Muscle of back (tissue), 3 donors: ENCODE measurements at regions not wholly inside any gene's neighbourhood (a gene's known extent, or its start where the extent isn't known, plus 50 kb on each side); places are given as distances from the start of the nearest gene placed in this dataset.
A peak's percentile ranks its signal among the peaks of the same experiment; 100 is the strongest.
"Not testable (repeated sequence)": the region's sequence is repeated elsewhere in the genome, so short reads cannot be mapped to it uniquely, and the experiment has no call there.

Experiments used
- DNase-seq, 3 donors: peaks; one replicate each; pipeline versions ENCODE4 v3.0.0 to v3.0.0-alpha.2; 2013

DNA sequence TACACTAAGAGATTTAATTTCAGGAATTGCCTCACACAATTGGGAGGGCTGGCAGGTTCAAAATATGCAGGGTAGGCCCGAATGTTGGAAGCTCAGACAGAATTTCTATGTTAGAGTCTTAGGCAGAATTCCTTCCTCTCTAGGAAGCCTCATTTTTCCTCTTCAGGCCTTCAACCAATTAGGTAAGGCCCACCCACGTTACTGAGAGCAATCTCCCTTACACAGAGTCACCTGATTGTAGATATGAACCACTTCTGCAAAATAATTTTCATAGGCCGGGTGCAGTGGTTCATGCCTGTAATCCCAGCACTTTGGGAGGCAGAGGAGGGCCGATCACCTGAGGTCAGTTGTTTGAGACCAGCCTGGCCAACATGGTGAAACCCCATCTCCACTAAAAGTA, 50.2 kb upstream of the HIVEP1 start:
- DNase-seq, result no peak

DNA sequence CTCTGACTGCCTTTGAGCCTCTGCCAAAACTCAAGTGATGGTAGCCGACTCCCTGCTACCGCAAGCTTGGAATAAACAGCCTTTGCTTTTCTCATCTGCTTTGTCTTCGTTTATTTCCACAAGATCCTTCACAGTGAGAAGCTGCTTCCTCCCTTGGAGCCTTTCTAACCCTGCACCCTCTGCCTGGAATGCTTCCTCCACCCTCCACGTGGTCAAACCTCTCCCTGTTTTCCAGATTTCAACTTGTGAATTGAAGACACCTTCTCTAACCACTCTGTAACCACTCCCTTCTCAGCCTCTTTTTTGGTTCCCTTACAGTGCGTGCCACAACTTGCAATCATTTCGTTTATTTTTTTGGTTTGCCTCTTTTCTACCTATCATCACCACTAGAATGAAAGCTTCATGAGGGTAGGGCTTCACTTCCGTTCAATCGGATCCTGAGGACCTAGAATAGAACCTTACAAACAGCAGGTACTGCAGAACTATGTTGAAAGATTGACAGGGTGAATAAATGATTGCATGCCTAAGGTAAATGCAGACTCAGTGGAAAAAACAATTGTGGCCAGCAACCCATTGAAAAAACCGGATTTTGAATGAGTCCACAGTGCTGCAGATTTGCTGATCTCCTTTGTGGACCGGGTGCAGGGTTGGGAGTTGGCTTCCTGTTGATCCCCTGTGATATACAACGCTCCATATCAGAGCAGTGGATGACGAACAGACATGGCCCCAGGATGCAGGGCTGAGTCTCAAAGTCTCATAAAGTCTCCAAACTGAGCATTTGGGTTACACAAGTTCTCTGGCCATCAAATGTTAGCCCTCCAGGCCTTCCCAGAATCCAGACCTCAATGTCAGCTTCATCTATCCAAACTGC, 51.0 kb upstream of the HIVEP1 start:
- DNase-seq, result no peak

DNA sequence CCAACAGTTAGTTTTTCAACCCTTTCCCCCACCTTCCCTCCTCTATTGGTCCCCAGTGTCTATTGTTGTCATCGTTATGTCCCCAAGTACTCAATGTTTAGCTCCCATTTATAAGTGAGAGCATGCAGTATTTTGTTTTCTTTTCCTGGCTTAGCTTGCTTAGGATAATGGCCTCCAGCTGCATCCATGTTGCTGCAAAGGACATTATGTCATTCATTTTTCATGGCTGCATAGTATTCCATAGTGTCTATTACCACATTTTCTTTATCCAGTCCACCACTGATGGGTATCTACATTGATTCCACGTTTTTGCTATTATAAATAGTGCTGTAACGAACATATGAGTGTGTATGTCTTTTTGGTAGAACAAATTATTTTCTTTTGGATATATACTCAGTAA, 55.3 kb upstream of the HIVEP1 start:
- DNase-seq, result no peak

DNA sequence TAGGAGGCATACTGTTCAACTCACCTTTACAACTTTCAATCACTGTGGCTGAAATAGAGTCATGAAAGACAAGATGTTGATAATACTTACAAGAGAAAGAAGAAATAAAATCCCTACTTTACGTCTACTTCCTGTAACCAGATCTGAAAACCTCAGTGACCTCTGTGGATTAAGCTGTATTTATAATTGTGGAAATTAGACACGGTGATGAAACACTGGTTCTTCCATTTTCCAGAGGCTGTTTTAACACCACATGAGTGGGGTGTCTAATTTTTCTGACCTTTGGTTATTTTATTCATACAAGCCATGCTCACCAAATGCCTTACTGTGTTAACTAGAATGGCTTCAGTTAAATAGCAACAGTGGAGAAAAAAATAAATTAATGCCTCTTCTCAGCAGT, 58.5 kb upstream of the HIVEP1 start:
- no peak for DNase-seq

DNA sequence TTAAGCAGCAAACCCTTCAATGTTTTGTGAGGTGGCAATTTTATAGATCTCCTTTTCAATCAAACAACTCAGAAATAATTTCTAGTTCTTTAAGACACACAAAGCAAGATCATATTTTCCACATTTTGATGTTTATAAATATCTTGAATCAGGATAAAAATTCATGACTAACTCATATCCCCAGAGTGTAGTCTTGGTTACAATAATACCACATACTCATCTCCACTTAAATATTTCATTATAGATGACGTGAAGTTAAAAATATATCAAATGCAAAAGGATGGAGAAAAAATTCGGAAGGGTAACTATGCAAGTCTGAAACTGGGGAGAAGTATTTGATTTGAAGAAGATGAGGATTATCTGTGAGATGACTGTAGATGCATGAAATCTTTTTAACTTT, 59.8 kb upstream of the HIVEP1 start:
- peak; percentile 19 to 62 (median 41) for DNase-seq

DNA sequence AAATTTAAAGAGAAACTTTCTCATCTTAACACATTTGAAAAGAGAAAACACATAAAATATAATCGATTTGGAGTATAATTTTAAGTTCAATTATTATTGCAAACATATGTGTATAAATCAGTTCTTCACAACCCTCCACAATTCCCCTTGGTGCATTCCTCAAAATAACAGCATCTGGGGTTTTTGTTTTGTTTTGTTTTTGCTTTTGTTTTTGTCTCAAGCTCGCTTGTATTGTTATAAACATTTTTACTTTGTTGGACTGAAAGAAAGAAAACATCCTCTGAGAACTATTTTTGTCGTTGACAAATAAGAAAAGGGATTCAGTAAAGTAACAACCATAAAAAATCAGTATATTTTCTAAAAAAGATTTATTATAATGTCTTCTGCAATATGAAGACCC, 60.2 kb upstream of the HIVEP1 start:
- peak in 1 of 3 donors; percentile 47 for DNase-seq

DNA sequence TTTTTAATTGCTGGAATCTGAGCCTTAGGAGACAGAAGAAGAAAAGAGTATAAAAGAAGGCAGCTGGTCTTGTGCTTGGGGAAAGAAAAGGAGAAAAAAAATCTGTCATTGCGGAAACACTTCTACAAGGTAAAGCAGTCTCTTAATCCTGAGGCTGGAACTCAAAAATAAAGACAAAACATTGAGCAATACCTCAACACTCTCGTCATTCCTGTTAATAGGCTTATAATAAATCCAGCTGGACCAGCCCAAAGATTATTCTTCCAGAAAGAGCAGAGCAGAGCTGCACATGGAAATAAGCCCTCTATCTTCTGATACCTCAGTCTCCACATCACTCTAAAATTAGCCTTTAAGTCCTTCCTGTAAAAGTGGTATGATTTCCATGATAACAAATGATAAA, 62.0 kb upstream of the HIVEP1 start:
- no peak for DNase-seq

DNA sequence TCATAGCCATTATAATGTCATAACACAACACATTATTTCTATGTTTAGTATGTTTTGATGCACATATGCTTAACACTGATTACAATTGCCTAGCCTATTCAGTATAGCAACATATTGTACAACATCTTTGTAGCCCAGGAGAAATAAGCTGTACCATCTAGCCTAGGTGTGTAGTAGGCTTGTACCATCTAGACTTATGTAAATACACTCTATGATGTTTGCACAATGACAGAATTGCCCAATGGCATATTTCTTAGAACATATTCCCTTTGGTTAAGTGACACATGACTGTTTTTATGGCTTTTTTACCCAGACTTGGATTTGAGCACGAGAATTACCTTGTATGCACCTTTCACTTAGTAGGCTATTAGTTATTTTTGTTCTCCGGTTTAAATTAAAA, 64.5 kb upstream of the HIVEP1 start:
- DNase-seq, result no peak

DNA sequence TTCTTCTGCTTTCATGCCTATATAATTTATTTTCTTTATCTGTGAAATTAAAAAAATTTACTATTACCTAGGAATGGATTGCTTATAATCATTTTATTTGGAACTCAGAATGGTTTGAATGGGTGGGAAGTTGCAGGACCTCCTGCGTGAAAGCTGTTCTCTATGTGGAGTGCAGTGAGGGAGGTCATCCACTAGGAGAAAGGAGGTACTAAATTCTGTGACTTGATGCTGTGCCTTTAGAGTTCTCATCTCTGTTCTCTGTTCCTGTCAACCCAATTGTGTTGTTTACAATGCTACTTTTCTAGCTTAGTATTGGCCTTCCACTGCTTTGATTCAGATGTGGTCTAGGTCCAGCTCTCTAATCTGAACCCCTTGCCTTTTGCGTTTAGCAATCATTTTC, 65.0 kb upstream of the HIVEP1 start:
- no peak for DNase-seq

DNA sequence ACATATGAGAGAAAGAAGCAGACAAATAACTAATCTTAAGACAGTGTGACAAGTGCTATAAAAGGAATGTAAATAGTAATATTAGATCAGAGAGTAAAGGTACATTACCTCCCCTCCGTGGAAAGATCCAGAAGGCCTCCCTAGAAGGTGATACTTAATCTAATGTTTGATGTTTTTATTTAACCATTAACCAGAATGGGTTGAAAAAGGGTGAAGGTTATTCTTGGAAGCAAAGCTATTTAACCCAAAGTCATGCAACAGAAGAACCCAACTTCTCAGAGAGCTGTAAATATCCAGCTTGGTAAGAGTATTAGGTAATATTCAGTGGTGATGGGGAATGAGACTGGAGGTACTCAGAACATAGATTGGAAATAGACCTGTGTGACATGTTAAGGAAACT, 68.0 kb upstream of the HIVEP1 start:
- no peak for DNase-seq

DNA sequence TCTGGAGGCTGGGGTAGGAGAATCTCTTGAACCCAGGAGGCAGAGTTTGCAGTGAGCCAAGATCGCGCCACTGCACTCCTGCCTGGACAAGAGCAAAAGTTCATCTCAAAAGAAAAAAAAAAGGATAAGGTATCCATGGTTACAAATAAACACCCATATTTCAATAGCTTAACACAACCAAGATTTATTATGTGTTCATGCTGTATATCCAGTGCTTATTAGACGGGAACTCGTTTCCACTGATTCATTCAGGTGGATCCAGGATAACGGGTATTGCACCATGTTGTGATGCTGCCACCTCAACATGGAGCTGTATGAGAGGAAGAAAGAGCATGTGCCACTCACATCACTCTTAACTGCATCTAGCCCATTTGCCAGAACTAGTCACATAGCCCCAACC, 69.1 kb upstream of the HIVEP1 start:
- DNase-seq, result no peak

DNA sequence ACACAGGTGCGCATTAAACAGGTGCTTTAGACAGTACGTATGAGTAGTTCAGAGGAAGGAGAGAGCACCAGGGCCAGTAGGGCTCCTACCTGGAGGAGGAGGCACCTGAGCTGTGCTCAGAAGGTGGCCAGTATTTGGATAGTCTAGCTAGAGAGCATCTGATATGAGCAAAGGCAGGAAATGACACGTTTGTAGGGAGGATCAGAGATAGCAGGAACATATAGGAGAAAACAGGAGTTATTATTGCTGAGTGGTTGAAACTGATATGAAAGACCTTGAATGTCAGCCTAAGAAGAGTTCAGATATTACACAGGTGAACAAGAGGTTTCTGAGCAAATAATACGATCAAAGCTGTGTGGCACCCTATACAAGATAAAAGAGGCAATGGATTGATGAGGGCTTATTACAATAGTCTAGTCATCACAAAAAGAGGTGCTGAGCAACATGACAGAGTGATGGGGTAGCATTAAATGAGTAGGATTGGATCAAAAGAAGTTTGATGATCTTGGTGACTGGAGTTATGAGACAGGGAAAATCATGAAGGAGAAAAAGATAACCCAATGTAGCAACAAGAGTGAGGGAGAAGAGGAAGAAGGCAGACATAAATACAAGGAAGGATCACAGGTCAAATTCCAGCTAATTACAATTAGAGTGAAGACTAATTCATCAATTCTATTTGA, 69.8 kb upstream of the HIVEP1 start:
- DNase-seq, result no peak

DNA sequence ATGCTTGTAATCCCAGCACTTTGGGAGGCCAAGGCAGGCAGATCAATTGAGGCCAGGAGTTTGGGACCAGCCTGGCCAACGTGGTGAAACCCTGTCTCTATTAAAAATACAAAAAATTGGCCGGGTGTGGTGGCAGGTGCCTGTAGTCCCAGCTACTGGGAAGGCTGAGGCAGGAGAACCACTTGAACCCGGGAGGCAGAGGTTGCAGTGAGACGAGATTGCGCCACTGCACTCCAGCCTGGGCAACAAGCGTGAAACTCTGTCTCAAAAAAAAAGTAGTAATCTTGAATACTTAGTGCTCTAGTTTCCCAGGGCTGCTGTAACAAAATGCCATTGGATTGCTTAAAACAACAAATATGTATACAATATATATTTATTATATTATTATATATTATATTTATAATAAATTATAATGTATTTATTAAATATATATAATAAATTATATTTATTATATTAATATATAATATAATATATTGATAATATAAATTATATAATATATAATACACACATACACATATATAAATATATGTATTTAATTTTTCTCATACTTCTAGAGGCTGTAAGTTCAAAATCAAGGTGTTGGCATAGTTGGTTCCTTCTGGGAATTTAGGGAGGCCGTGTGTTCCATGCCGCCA, 71.5 kb upstream of the HIVEP1 start:
- DNase-seq, result not testable (repeated sequence)

DNA sequence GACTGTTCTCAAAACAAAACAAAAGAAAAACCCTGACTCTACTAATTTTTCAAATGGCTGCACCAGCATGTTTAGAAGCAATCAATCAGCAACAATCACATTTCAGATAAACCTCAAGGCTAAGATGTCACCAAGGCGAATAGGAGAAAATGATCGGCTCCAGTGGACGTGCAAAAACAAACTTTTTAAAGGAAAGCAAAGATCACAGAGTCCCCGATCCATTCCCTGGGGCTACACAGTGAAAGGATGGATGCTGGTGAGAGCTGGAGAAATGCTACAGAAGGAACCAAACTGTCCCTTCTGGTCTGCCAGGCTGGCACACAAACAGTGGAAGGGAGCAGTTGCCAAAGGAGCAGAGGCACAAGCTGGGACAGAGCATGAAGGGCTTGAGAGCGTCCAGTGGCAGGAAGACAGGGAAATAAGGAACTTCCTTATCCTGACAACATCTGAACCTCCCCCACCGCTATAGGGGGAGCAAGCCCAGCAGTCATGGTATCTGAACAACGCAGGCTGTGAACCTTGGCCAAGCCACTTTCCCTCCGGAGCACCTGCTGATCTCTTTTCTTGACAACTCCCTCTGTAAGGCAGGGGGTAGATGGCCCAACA, 73.7 kb upstream of the HIVEP1 start:
- DNase-seq, result peak in 1 of 3 donors; percentile 13

DNA sequence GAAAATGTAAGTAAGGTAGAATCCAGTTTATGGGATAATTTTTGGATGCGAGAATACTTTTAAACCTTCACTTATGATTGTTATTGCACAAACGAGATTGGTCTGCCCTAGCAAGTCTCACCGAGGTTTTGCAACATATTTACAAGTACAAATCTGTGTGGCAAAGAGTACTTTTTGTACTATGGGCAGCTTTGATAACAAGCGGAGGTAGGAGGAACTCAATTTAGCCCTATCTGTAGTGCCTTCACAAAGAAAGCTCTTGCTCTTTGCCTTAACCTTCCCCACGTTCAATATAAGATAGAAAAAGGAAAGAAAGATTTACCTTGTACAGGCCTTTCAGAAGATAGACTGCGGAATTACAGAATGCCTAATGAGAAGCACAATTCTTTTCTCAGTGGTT, 77.5 kb upstream of the HIVEP1 start:
- DNase-seq, result no peak

DNA sequence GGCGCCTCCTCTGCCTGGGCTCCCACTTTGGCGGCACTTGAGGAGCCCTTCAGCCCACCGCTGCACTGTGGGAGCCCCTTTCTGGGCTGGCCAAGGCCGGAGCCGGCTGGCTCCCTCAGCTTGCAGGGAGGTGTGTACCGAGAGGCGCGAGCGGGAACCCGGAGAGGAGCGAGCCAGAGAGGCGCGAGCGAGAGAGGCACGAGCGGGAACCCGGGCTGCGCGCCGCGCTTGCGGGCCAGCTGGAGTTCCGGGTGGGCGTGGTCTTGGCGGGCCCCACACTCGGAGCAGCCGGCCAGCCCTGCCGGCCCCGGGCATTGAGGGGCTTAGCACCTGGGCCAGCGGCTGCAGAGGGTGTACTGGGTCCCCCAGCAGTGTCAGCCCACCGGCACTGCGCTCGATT, 79.2 kb upstream of the HIVEP1 start:
- not testable (repeated sequence) for DNase-seq

DNA sequence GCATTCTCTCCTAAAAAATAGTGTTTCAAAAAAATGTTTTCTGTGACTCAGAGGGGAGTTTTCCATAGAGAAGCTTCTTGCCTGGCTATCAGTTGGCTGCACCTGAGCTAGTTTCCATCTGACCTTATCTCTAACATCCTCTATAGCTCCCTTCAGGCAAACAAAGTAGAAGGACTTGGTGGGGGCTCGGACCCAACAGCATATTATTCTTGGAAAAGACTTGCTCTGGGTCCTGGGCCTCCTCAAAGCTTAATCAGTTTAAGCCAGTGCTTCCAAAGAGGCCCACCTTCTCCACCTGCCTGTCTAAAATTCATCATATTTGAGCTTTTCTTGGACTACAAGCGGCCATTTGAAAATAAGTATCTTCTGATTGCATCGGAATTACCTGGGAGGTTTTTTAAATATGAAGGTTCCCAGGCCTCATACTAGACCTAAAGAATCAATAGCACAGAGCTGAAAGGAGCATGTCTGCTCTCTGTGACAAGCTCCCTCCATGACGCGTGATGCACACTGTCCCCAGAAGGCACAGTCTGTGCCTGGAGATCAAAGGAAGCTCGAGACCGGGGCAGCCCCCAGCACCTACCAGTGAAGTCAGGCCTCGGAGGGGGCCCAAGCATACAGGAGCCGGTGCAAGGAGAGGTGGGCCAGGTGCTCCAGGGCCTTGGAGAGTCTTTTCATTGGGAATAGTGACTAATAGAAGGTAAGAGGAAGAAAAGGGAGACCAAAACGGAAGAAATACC, 80.6 kb upstream of the HIVEP1 start:
- no peak for DNase-seq

DNA sequence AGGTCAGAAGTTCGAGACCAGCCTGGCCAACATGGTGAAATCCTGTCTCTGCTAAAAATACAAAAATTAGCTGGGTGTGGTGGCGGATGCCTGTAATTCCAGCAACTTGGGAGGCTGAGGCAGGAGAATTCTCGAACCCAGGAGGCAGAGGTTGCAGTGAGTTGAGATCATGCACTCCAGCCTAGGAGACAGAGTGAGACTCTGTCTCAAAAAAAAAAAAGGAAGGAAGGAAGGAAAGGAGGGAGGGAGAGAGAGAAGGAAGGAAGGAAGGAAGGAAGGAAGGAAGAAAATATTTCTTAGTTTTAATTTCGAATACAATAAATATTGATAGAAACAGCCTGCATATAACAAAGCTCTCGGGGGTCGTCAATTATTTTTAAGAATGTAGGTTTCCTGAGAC, 81.3 kb upstream of the HIVEP1 start:
- not testable (repeated sequence) for DNase-seq

DNA sequence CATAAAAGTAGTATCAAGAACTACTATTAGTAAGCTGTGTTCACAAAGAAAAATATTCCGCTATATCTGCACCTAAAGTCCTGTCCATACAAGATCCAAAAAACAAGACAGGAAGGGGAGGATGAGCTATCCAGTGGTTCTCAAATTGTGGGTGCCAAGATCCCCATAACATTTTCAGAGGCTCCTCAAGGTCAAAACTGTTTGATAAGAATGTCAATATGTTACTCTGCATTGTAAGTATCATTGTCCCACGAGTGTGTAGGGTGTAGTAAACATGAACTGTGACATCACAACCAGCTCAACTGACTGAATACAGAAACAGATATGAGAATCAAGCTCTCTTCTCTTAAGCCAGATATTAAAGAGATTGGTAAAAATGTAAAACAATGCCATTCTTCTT, 81.9 kb upstream of the HIVEP1 start:
- DNase-seq, result no peak

DNA sequence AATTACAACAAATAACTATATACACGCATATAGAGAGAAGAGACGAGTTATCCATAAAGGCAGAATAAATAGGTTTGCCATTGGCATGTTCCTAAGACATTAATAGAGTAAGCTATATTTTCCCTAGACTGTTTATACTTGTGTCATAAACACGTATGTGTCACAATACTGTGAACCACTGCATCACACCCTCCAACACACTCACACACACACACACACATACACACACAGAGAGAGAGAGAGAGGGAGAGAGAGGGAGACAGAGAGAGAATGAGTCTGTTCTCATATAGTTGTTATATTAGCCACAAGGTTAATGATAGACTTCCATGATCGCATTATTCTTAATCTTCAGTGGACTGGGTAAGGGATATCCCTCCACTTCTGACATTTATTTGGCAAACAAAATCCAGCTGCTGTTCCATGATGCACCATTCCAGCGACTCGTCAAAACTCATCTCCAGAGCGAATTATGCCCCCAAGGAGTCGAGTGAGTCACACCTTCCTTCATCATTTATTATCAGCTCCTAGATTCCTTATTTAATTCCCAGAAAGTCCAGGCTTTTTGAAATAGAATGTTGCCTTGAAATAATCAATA, 82.8 kb upstream of the HIVEP1 start:
- DNase-seq, result no peak
